ENCODE measurements at regions not wholly inside any gene's neighbourhood (a gene's known extent, or its start where the extent isn't known, plus 50 kb on each side); places are given as distances from the start of the nearest gene placed in this dataset.

GRCh38 chr14:55756078-55756477 is 176.1 kb downstream of the KTN1 start:
- no peaks in the 10 kb centered on the region for H3K9me3 Mint-ChIP-seq
- no peaks in the 10 kb centered on the region for H3K27me3 Mint-ChIP-seq
- H3K4me3 Mint-ChIP-seq, result no peak overlapping the region
- intact Hi-C loops (cut with micrococcal nuclease), result no loop called here
- H3K4me1 Mint-ChIP-seq (ENCODE audit: low read depth), result no peaks in the 10 kb centered on the region
- no peaks in the 10 kb centered on the region for H3K36me3 Mint-ChIP-seq (ENCODE audit: low read depth)
- no peak overlapping the region for H3K27ac Mint-ChIP-seq

- Mint-ChIP-seq H3K4me1 (ENCODE audit: low read depth) (no peaks in the 10 kb centered on the region), H3K27me3 (peaks cover under 1% of the 10 kb centered on the region), H3K36me3 (ENCODE audit: low read depth) (no peaks in the 10 kb centered on the region), H3K27ac (no peak overlapping the region), H3K4me3 (no peak overlapping the region), H3K9me3 (no peaks in the 10 kb centered on the region)
- intact Hi-C loops (cut with micrococcal nuclease), result no loop called here
These were observed 176.6 kb downstream of the KTN1 start for GRCh38 chr14:55756557-55756956.

GRCh38 chr14:55758796-55759195 is 178.8 kb downstream of the KTN1 start:
- H3K9me3 Mint-ChIP-seq, result no peaks in the 10 kb centered on the region
- no peak overlapping the region for H3K4me3 Mint-ChIP-seq
- H3K27ac Mint-ChIP-seq, result no peak overlapping the region
- H3K36me3 Mint-ChIP-seq (ENCODE audit: low read depth), result no peaks in the 10 kb centered on the region
- intact Hi-C loops (cut with micrococcal nuclease), result no loop called here
- peaks cover 3% of the 10 kb centered on the region for H3K27me3 Mint-ChIP-seq
- no peaks in the 10 kb centered on the region for H3K4me1 Mint-ChIP-seq (ENCODE audit: low read depth)

GRCh38 chr14:55760789-55761566 is 181.0 kb downstream of the KTN1 start:
- Mint-ChIP-seq H3K36me3 (ENCODE audit: low read depth) (no peaks in the 10 kb centered on the region), H3K27ac (no peak overlapping the region), H3K4me1 (ENCODE audit: low read depth) (no peaks in the 10 kb centered on the region), H3K4me3 (no peak overlapping the region), H3K27me3 (peaks cover 6% of the 10 kb centered on the region), H3K9me3 (no peaks in the 10 kb centered on the region)
- intact Hi-C loops (cut with micrococcal nuclease), result no loop called here

- H3K36me3 Mint-ChIP-seq (ENCODE audit: low read depth), result no peaks in the 10 kb centered on the region
- H3K4me3 Mint-ChIP-seq, result no peak overlapping the region
- peaks cover 6% of the 10 kb centered on the region for H3K27me3 Mint-ChIP-seq
- H3K27ac Mint-ChIP-seq, result no peak overlapping the region
- intact Hi-C loops (cut with micrococcal nuclease), result no loop called here
- H3K4me1 Mint-ChIP-seq (ENCODE audit: low read depth), result no peaks in the 10 kb centered on the region
- no peaks in the 10 kb centered on the region for H3K9me3 Mint-ChIP-seq
These were observed 181.6 kb downstream of the KTN1 start for GRCh38 chr14:55761651-55762050.

GRCh38 chr14:55762595-55763232 is 182.7 kb downstream of the KTN1 start:
- H3K4me3 Mint-ChIP-seq, result no peak overlapping the region
- intact Hi-C loops (cut with micrococcal nuclease), result no loop called here
- H3K36me3 Mint-ChIP-seq (ENCODE audit: low read depth), result no peaks in the 10 kb centered on the region
- H3K27me3 Mint-ChIP-seq, result peaks cover 6% of the 10 kb centered on the region
- no peaks in the 10 kb centered on the region for H3K4me1 Mint-ChIP-seq (ENCODE audit: low read depth)
- no peaks in the 10 kb centered on the region for H3K9me3 Mint-ChIP-seq
- H3K27ac Mint-ChIP-seq, result no peak overlapping the region

- Mint-ChIP-seq H3K36me3 (ENCODE audit: low read depth) (no peaks in the 10 kb centered on the region), H3K4me1 (ENCODE audit: low read depth) (no peaks in the 10 kb centered on the region), H3K27ac (no peak overlapping the region), H3K4me3 (no peak overlapping the region), H3K27me3 (peaks cover 7% of the 10 kb centered on the region), H3K9me3 (no peaks in the 10 kb centered on the region)
- intact Hi-C loops (cut with micrococcal nuclease), result no loop called here
These were observed 184.8 kb downstream of the KTN1 start for GRCh38 chr14:55764784-55765183.

- H3K9me3 Mint-ChIP-seq, result no peaks in the 10 kb centered on the region
- no peaks in the 10 kb centered on the region for H3K4me1 Mint-ChIP-seq (ENCODE audit: low read depth)
- H3K36me3 Mint-ChIP-seq (ENCODE audit: low read depth), result no peaks in the 10 kb centered on the region
- H3K27ac Mint-ChIP-seq, result no peak overlapping the region
- H3K27me3 Mint-ChIP-seq, result peaks cover 9% of the 10 kb centered on the region
- intact Hi-C loops (cut with micrococcal nuclease), result no loop called here
- H3K4me3 Mint-ChIP-seq, result no peak overlapping the region
These were observed 186.1 kb downstream of the KTN1 start for GRCh38 chr14:55766071-55766470.

- intact Hi-C loops (cut with micrococcal nuclease), result no loop called here
- no peak overlapping the region for H3K4me3 Mint-ChIP-seq
- peaks cover 6% of the 10 kb centered on the region for H3K27me3 Mint-ChIP-seq
- H3K9me3 Mint-ChIP-seq, result no peaks in the 10 kb centered on the region
- no peaks in the 10 kb centered on the region for H3K36me3 Mint-ChIP-seq (ENCODE audit: low read depth)
- no peak overlapping the region for H3K27ac Mint-ChIP-seq
- H3K4me1 Mint-ChIP-seq (ENCODE audit: low read depth), result peaks cover 5% of the 10 kb centered on the region
These were observed 187.3 kb downstream of the KTN1 start for GRCh38 chr14:55767286-55767685.

GRCh38 chr14:55769877-55770276 is 189.9 kb downstream of the KTN1 start:
- H3K4me1 Mint-ChIP-seq (ENCODE audit: low read depth), result peaks cover 17% of the 10 kb centered on the region
- peaks cover 3% of the 10 kb centered on the region for H3K27me3 Mint-ChIP-seq
- no peaks in the 10 kb centered on the region for H3K9me3 Mint-ChIP-seq
- H3K36me3 Mint-ChIP-seq (ENCODE audit: low read depth), result no peaks in the 10 kb centered on the region
- no peak overlapping the region for H3K27ac Mint-ChIP-seq
- no peak overlapping the region for H3K4me3 Mint-ChIP-seq
- intact Hi-C loops (cut with micrococcal nuclease), result no loop called here

- no peaks in the 10 kb centered on the region for H3K36me3 Mint-ChIP-seq (ENCODE audit: low read depth)
- intact Hi-C loops (cut with micrococcal nuclease), result no loop called here
- H3K4me1 Mint-ChIP-seq (ENCODE audit: low read depth), result peaks cover 17% of the 10 kb centered on the region
These were observed 191.4 kb downstream of the KTN1 start for GRCh38 chr14:55771242-55771981.

GRCh38 chr14:55772486-55772885 is 192.5 kb downstream of the KTN1 start:
- no peaks in the 10 kb centered on the region for H3K36me3 Mint-ChIP-seq (ENCODE audit: low read depth)

More at GRCh38 chr14:55771242-55771981, 191.4 kb downstream of the KTN1 start:
- no peak overlapping the region for H3K27ac Mint-ChIP-seq
- peaks cover 3% of the 10 kb centered on the region for H3K27me3 Mint-ChIP-seq
- no peaks in the 10 kb centered on the region for H3K9me3 Mint-ChIP-seq
- no peak overlapping the region for H3K4me3 Mint-ChIP-seq

GRCh38 chr14:55773312-55773711 is 193.3 kb downstream of the KTN1 start:
- Mint-ChIP-seq H3K27ac (no peak overlapping the region), H3K27me3 (peaks cover 3% of the 10 kb centered on the region)

More at GRCh38 chr14:55772486-55772885, 192.5 kb downstream of the KTN1 start:
- no peaks in the 10 kb centered on the region for H3K9me3 Mint-ChIP-seq
- H3K4me1 Mint-ChIP-seq (ENCODE audit: low read depth), result peaks cover 21% of the 10 kb centered on the region
- H3K27me3 Mint-ChIP-seq, result peaks cover 3% of the 10 kb centered on the region
- H3K27ac Mint-ChIP-seq, result no peak overlapping the region
- no peak overlapping the region for H3K4me3 Mint-ChIP-seq
- intact Hi-C loops (cut with micrococcal nuclease), result no loop called here

GRCh38 chr14:55773984-55774545 is 194.1 kb downstream of the KTN1 start:
- H3K36me3 Mint-ChIP-seq (ENCODE audit: low read depth), result no peaks in the 10 kb centered on the region
- intact Hi-C loops (cut with micrococcal nuclease), result no loop called here
- no peak overlapping the region for H3K4me3 Mint-ChIP-seq
- H3K9me3 Mint-ChIP-seq, result no peaks in the 10 kb centered on the region
- peaks cover 3% of the 10 kb centered on the region for H3K27me3 Mint-ChIP-seq
- H3K27ac Mint-ChIP-seq, result no peak overlapping the region
- peaks cover 37% of the 10 kb centered on the region for H3K4me1 Mint-ChIP-seq (ENCODE audit: low read depth)

More at GRCh38 chr14:55773312-55773711, 193.3 kb downstream of the KTN1 start:
- no peaks in the 10 kb centered on the region for H3K9me3 Mint-ChIP-seq
- H3K36me3 Mint-ChIP-seq (ENCODE audit: low read depth), result no peaks in the 10 kb centered on the region
- H3K4me1 Mint-ChIP-seq (ENCODE audit: low read depth), result peaks cover 30% of the 10 kb centered on the region
- intact Hi-C loops (cut with micrococcal nuclease), result no loop called here
- no peak overlapping the region for H3K4me3 Mint-ChIP-seq

Data from dendritic cell treated with granulocyte-macrophage colony-stimulating factor and Interleukin-4, amounts not matched to agents 40 ng/mL and 50 ng/mL, for 4 days (primary cell).